ENCODE measurements at regions not wholly inside any gene's neighbourhood (a gene's known extent, or its start where the extent isn't known, plus 50 kb on each side); places are given as distances from the start of the nearest gene placed in this dataset.

GRCh38 chr18:10240973-10241372, 213.5 kb upstream of the APCDD1 start:
- TF ChIP-seq CTCF (optimal IDR thresholded peaks at IDR 0.05 in 1 of 3, IDR thresholded peaks at IDR 0.05 in 1 of 3, conservative IDR thresholded peaks at IDR 0.05 in 1 of 3; ENCODE audit: extremely low read depth in 1 of 3, insufficient read depth in 2 of 3, low read length in 3 of 3) (no peak), EZH2 (IDR thresholded peaks at IDR 0.05; ENCODE audit: low read length) (no peak)
- Histone ChIP-seq H4K20me1 (ENCODE audit: control insufficient read depth, extremely low read depth, insufficient read depth, low read length) (no peaks in the 10 kb centered on the region), H3K36me3 (ENCODE audit: control insufficient read depth in 2 of 2, extremely low read depth in 1 of 2, insufficient read depth in 2 of 2, low read length in 2 of 2) (no peaks in the 10 kb centered on the region), H3K9ac (ENCODE audit: control insufficient read depth, extremely low read depth, insufficient read depth, low read length) (no peak overlapping the region), H3K27me3 (ENCODE audit: control insufficient read depth, extremely low read depth, insufficient read depth, low read length) (no peaks in the 10 kb centered on the region), H3K9me3 (ENCODE audit: control insufficient read depth, low read depth, low read length) (no peaks in the 10 kb centered on the region), H3K4me1 (ENCODE audit: control insufficient read depth, extremely low read depth, insufficient read depth, low read length) (no peaks in the 10 kb centered on the region), H3K4me3 (ENCODE audit: control insufficient read depth in 2 of 3, extremely low read depth in 1 of 3, insufficient read depth in 2 of 3, low read depth in 1 of 3, low read length in 3 of 3) (no peak overlapping the region), H3K27ac (ENCODE audit: control insufficient read depth, insufficient read depth, low read length) (no peak overlapping the region), H3K4me2 (ENCODE audit: control insufficient read depth, extremely low read depth, insufficient read depth, low read depth, low read length) (no peak overlapping the region), H2AFZ (ENCODE audit: control insufficient read depth, low read length) (no peak overlapping the region), H3K79me2 (ENCODE audit: control insufficient read depth, insufficient read depth, low read length) (no peaks in the 10 kb centered on the region), H3K9me1 (ENCODE audit: control insufficient read depth, extremely low read depth, insufficient read depth, low read length) (no peaks in the 10 kb centered on the region)
- DNase-seq (ENCODE audit: low read depth, low spot score) (no peak), FAIRE-seq (no peak)
- dilution Hi-C loops (cut with MboI; ENCODE audit: extremely low pct_ligation_motif_present, low sequenced_read_pairs) = no loop called here

- TF ChIP-seq EZH2 (IDR thresholded peaks at IDR 0.05; ENCODE audit: low read length) (no peak), CTCF (optimal IDR thresholded peaks at IDR 0.05 in 1 of 3, IDR thresholded peaks at IDR 0.05 in 1 of 3, conservative IDR thresholded peaks at IDR 0.05 in 1 of 3; ENCODE audit: extremely low read depth in 1 of 3, insufficient read depth in 2 of 3, low read length in 3 of 3) (no peak)
- H3K4me3 ChIP-seq (ENCODE audit: control insufficient read depth in 2 of 3, extremely low read depth in 1 of 3, insufficient read depth in 2 of 3, low read depth in 1 of 3, low read length in 3 of 3) = no peak overlapping the region
- H3K27me3 ChIP-seq (ENCODE audit: control insufficient read depth, extremely low read depth, insufficient read depth, low read length) = no peaks in the 10 kb centered on the region
- no peaks in the 10 kb centered on the region for H3K36me3 ChIP-seq (ENCODE audit: control insufficient read depth in 2 of 2, extremely low read depth in 1 of 2, insufficient read depth in 2 of 2, low read length in 2 of 2)
- DNase-seq (ENCODE audit: low read depth, low spot score) = no peak
- no peak overlapping the region for H3K27ac ChIP-seq (ENCODE audit: control insufficient read depth, insufficient read depth, low read length)
- H3K79me2 ChIP-seq (ENCODE audit: control insufficient read depth, insufficient read depth, low read length) = no peaks in the 10 kb centered on the region
- H3K9ac ChIP-seq (ENCODE audit: control insufficient read depth, extremely low read depth, insufficient read depth, low read length) = no peak overlapping the region
- H2AFZ ChIP-seq (ENCODE audit: control insufficient read depth, low read length) = no peak overlapping the region
- dilution Hi-C loops (cut with MboI; ENCODE audit: extremely low pct_ligation_motif_present, low sequenced_read_pairs) = no loop called here
- H3K4me1 ChIP-seq (ENCODE audit: control insufficient read depth, extremely low read depth, insufficient read depth, low read length) = no peaks in the 10 kb centered on the region
- H4K20me1 ChIP-seq (ENCODE audit: control insufficient read depth, extremely low read depth, insufficient read depth, low read length) = no peaks in the 10 kb centered on the region
- no peaks in the 10 kb centered on the region for H3K9me3 ChIP-seq (ENCODE audit: control insufficient read depth, low read depth, low read length)
- H3K9me1 ChIP-seq (ENCODE audit: control insufficient read depth, extremely low read depth, insufficient read depth, low read length) = no peaks in the 10 kb centered on the region
- no peak for FAIRE-seq
- no peak overlapping the region for H3K4me2 ChIP-seq (ENCODE audit: control insufficient read depth, extremely low read depth, insufficient read depth, low read depth, low read length)
These were observed 212.9 kb upstream of the APCDD1 start for GRCh38 chr18:10241579-10241978.

All from keratinocyte (primary cell).